OCI-LY7 (cell line): ENCODE measurements at regions not wholly inside any gene's neighbourhood (a gene's known extent, or its start where the extent isn't known, plus 50 kb on each side); places are given as distances from the start of the nearest gene placed in this dataset.

Experiments
- BruUV-seq: library from RNA; stranded (reverse); fragments of 400-500 nt; replicated peaks from 2 replicates; lab custom pipeline; 2021; lab: Mats Ljungman, UMichigan
- CTCF ChIA-PET: fragments of 300-600 bp; sonication (Branson Sonifier 250); formaldehyde crosslinking; loops from one replicate; lab custom pipeline; 2022; ENCODE audit warnings: antibody characterized with exemption; ENCODE audit not compliant: unreplicated experiment; lab: Charles Lee
- POLR2A ChIA-PET: fragments of 300-600 bp; sonication (Branson Sonifier 250); formaldehyde crosslinking; loops from one replicate; lab custom pipeline; 2022; ENCODE audit warnings: antibody characterized with exemption; lab: Charles Lee
- DNase-seq: peaks from one replicate; pipeline ENCODE4 v3.0.0-alpha.2; 2015; ENCODE audit warnings: low spot score
- H2AFZ ChIP-seq: fragments of 200-600 bp; sonication (generic), shearing (Covaris generic); 2 replicates; pipeline ENCODE4 v1.6.1; 2014; ENCODE audit warnings: mild to moderate bottlenecking, antibody characterized with exemption, low read length, moderate library complexity
- H3K27ac ChIP-seq: fragments of 200-600 bp; sonication (generic); 2 replicates; pipeline ENCODE4 v1.5.1; 2014; ENCODE audit warnings: mixed run types, low read depth, mild to moderate bottlenecking, moderate library complexity, low read length, inconsistent platforms; ENCODE audit not compliant: poor library complexity, severe bottlenecking
- H3K36me3 ChIP-seq: fragments of 200-600 bp; sonication (generic); 2 replicates; pipeline ENCODE4 v1.6.1; 2014; ENCODE audit warnings: mild to moderate bottlenecking, antibody characterized with exemption, low read length, moderate library complexity, mixed read lengths; ENCODE audit not compliant: insufficient read depth
- H3K4me1 ChIP-seq: fragments of 200-600 bp; sonication (generic); 2 replicates; pipeline ENCODE4 v1.5.1; 2014; ENCODE audit warnings: mild to moderate bottlenecking, low read length; ENCODE audit not compliant: insufficient read depth, poor library complexity, severe bottlenecking
- H3K4me2 ChIP-seq: fragments of 200-600 bp; sonication (generic); 2 replicates; pipeline ENCODE4 v1.6.1; 2014; ENCODE audit warnings: mild to moderate bottlenecking, low read length
- H3K4me3 ChIP-seq: fragments of 200-600 bp; sonication (generic); 2 replicates; pipeline ENCODE4 v1.5.1; 2014; ENCODE audit warnings: mild to moderate bottlenecking, low read depth, low read length; ENCODE audit not compliant: poor library complexity, severe bottlenecking
- H3K79me2 ChIP-seq: fragments of 200-600 bp; sonication (generic); 2 replicates; pipeline ENCODE4 v1.6.1; 2016; ENCODE audit warnings: low read depth, mild to moderate bottlenecking, low read length, moderate library complexity, mixed read lengths; ENCODE audit not compliant: insufficient read depth
- H3K9me2 ChIP-seq: fragments of 200-600 bp; sonication (generic); 2 replicates; pipeline ENCODE4 v1.6.1; 2016; ENCODE audit warnings: mild to moderate bottlenecking, low read length, mixed read lengths; ENCODE audit not compliant: insufficient read depth
- H3K9me3 ChIP-seq: fragments of 200-600 bp; sonication (generic); 2 replicates; pipeline ENCODE4 v1.6.1; 2014; ENCODE audit warnings: mild to moderate bottlenecking, mixed run types, low read length, mixed read lengths
- H4K20me1 ChIP-seq: fragments of 200-600 bp; sonication (generic); 2 replicates; pipeline ENCODE4 v1.6.1; 2014; ENCODE audit warnings: mild to moderate bottlenecking, antibody characterized with exemption, low read length, moderate library complexity, mixed read lengths; ENCODE audit not compliant: insufficient read depth
- EZH2phosphoT487 ChIP-seq: fragments of 200-600 bp; sonication (generic); IDR thresholded peaks from 2 replicates; pipeline ENCODE4 v1.6.1; 2018; ENCODE audit warnings: low read depth, borderline replicate concordance, mild to moderate bottlenecking, mixed run types, antibody characterized with exemption, low read length, moderate library complexity, mixed read lengths
- intact Hi-C: fragments of 100-400 bp; cut with micrococcal nuclease; formaldehyde crosslinking; loops from one replicate; pipeline ENCODE4 v1.10.0; 2022; ENCODE audit not compliant: unreplicated experiment
- TF ChIP-seq, protein P1 (sequence below): fragments of 200-600 bp; sonication (generic); conservative IDR thresholded peaks from 2 replicates; pipeline ENCODE4 v1.5.1; 2014; ENCODE audit warnings: mild to moderate bottlenecking, antibody characterized with exemption, low read length, moderate library complexity, mixed read lengths

DNA sequence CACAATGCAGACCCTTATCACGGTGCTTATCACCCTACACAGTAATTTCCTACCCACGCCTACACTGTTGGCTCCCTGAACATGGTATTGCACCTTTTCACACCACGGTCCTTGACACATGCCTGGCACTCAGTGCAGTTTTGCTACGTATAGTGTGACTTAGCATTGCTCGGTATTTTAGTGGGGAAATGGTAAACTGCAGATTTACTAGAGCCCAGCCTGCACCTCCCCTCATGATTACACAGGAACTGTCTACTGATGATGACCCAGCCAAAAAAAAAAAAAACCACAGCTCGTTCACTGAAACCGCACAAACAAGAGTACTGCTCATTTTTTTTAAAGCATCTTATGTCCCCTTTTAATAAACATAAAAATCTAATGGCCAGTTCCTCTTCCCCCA, 124.2 kb upstream of the ZNF746 start:
- Histone ChIP-seq H3K9me3 (no peaks in the 10 kb centered on the region), H3K4me1 (peaks cover 26% of the 10 kb centered on the region), H3K4me2 (peak overlapping the region; percentile 74; the same call in 1 of the 2 replicates), H2AFZ (no peak overlapping the region), H3K27ac (no peak overlapping the region), H4K20me1 (peaks cover 17% of the 10 kb centered on the region), H3K9me2 (no peaks in the 10 kb centered on the region), H3K36me3 (peaks cover 57% of the 10 kb centered on the region), H3K79me2 (peaks cover 25% of the 10 kb centered on the region), H3K4me3 (no peak overlapping the region)
- no peak for TF ChIP-seq EZH2phosphoT487
- TF ChIP-seq, protein P1, sequence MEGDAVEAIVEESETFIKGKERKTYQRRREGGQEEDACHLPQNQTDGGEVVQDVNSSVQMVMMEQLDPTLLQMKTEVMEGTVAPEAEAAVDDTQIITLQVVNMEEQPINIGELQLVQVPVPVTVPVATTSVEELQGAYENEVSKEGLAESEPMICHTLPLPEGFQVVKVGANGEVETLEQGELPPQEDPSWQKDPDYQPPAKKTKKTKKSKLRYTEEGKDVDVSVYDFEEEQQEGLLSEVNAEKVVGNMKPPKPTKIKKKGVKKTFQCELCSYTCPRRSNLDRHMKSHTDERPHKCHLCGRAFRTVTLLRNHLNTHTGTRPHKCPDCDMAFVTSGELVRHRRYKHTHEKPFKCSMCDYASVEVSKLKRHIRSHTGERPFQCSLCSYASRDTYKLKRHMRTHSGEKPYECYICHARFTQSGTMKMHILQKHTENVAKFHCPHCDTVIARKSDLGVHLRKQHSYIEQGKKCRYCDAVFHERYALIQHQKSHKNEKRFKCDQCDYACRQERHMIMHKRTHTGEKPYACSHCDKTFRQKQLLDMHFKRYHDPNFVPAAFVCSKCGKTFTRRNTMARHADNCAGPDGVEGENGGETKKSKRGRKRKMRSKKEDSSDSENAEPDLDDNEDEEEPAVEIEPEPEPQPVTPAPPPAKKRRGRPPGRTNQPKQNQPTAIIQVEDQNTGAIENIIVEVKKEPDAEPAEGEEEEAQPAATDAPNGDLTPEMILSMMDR, result no peak
- POLR2A ChIA-PET, result interaction anchor here (0.6 kb wide), 1 partner anchor 195 kb away, joined by 5 read pairs; no protein-coding TSS in a partner anchor
- intact Hi-C loops, result loop anchor here (5.0 to 10.0 kb wide), 3 partner anchors 91 to 1613 kb away; partner anchors contain the start of genes CHPF2 and ZNF783
- no peak for DNase-seq
- no TSS peak for BruUV-seq
- CTCF ChIA-PET, result interaction anchor here (1.1 kb wide), 1 partner anchor 12 kb away, joined by 4 read pairs; no protein-coding TSS in a partner anchor

DNA sequence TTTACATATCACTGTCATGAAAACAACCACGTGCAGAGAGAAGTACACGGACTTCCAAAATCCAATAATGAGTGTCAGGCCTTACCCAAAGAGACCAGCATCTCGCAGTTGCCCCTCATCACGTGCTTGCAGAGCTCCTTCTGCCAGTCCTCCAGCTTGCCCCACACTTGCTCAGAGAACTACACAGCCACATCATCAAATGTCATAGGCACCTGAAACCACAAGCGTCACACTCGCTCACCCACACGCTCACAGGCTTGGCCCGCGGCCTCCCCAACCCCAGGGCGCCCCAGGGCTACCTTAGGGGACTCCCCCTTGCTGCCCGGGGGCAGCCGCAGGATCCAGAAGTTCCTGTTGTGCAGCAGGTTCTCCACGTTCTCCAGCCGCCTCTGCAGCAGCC, 123.4 kb upstream of the ZNF746 start:
- DNase-seq, result no peak
- Histone ChIP-seq H3K27ac (no peak overlapping the region), H3K4me2 (no peak overlapping the region), H3K36me3 (peaks cover 65% of the 10 kb centered on the region), H3K9me3 (no peaks in the 10 kb centered on the region), H3K9me2 (no peaks in the 10 kb centered on the region), H4K20me1 (peaks cover 17% of the 10 kb centered on the region), H3K4me1 (peaks cover 26% of the 10 kb centered on the region), H3K79me2 (peaks cover 25% of the 10 kb centered on the region), H3K4me3 (no peak overlapping the region), H2AFZ (no peak overlapping the region)
- TF ChIP-seq, protein P1, result no peak
- TF ChIP-seq EZH2phosphoT487, result no peak
- ChIA-PET CTCF (interaction anchor here (0.6 kb wide), 1 partner anchor 1886 kb away, joined by 3 read pairs; no protein-coding TSS in a partner anchor), POLR2A (no interaction called here)
- intact Hi-C loops, result loop anchor here (5.0 to 10.0 kb wide), 3 partner anchors 91 to 1614 kb away; partner anchors contain the start of genes CHPF2 and ZNF783
- no TSS peak for BruUV-seq

- peak; percentile 18 for DNase-seq
- H3K79me2 ChIP-seq, result peaks cover 1% of the 10 kb centered on the region; the same call in 1 of the 2 replicates
- H3K36me3 ChIP-seq, result peaks cover 94% of the 10 kb centered on the region
- H3K4me2 ChIP-seq, result no peak overlapping the region
- ChIA-PET POLR2A (no interaction called here), CTCF (no interaction called here)
- H2AFZ ChIP-seq, result no peak overlapping the region
- no peak overlapping the region for H3K27ac ChIP-seq
- H3K4me1 ChIP-seq, result peaks cover under 1% of the 10 kb centered on the region
- no peak for TF ChIP-seq EZH2phosphoT487
- TF ChIP-seq, protein P1, result no peak
- no peaks in the 10 kb centered on the region for H4K20me1 ChIP-seq
- no peaks in the 10 kb centered on the region for H3K9me2 ChIP-seq
- H3K4me3 ChIP-seq, result no peak overlapping the region
- intact Hi-C loops, result no loop called here
- no TSS peak for BruUV-seq
- no peaks in the 10 kb centered on the region for H3K9me3 ChIP-seq
Observed at GRCh38 chr7:149616898-149617297, 119.3 kb upstream of the ZNF746 start.
